GM12892 (cell line): ENCODE measurements at regions not wholly inside any gene's neighbourhood (a gene's known extent, or its start where the extent isn't known, plus 50 kb on each side); places are given as distances from the start of the nearest gene placed in this dataset.

ENCODE experiments used
- POLR2A ChIP-seq: IDR thresholded peaks from 2 replicates; pipeline ENCODE4 v1.6.1; 2011; ENCODE audit warnings: low read depth, low read length, control low read depth
- TAF1 ChIP-seq: IDR thresholded peaks from 2 replicates; pipeline ENCODE4 v1.6.1; 2011; ENCODE audit warnings: low read depth, mild to moderate bottlenecking, control low read depth, low read length, borderline replicate concordance

- TF ChIP-seq POLR2A (no peak), TAF1 (no peak)
These were observed 351.4 kb downstream of the KCNRG start for GRCh38 chr13:50366488-50367174.
